BJ (cell line): ENCODE measurements at regions not wholly inside any gene's neighbourhood (a gene's known extent, or its start where the extent isn't known, plus 50 kb on each side); places are given as distances from the start of the nearest gene placed in this dataset.

Source experiments
- CTCF ChIA-PET: fragments of 350-600 bp; formaldehyde crosslinking; extraction: SDS; loops from one replicate; lab custom pipeline; 2021; ENCODE audit warnings: antibody characterized with exemption, inconsistent platforms; lab: Yijun Ruan, JAX
- POLR2A ChIA-PET: fragments of 300-600 bp; sonication (Branson Sonifier 250); formaldehyde crosslinking; extraction: SDS; loops from one replicate; lab custom pipeline; 2021; ENCODE audit warnings: antibody characterized with exemption; lab: Charles Lee
- DNase-seq: peaks from one replicate; pipeline ENCODE4 v3.0.0-alpha.2; 2011; ENCODE audit warnings: low read depth
- H3K27me3 ChIP-seq: 2 replicates; pipeline ENCODE4 v1.6.0; 2011; ENCODE audit warnings: low read length; ENCODE audit not compliant: control insufficient read depth, insufficient read depth
- H3K36me3 ChIP-seq: 2 replicates; pipeline ENCODE4 v1.5.1; 2011; ENCODE audit warnings: low read length; ENCODE audit not compliant: control insufficient read depth, insufficient read depth
- H3K4me3 ChIP-seq: 2 replicates; pipeline ENCODE4 v1.5.1; 2011; ENCODE audit warnings: low read depth, mild to moderate bottlenecking, control low read depth, low read length
- CTCF ChIP-seq: IDR thresholded peaks from 2 replicates; pipeline ENCODE4 v1.5.1; 2011; ENCODE audit warnings: low read depth, mild to moderate bottlenecking, control low read depth, inconsistent platforms, low read length, moderate library complexity; ENCODE audit not compliant: insufficient read depth

DNA sequence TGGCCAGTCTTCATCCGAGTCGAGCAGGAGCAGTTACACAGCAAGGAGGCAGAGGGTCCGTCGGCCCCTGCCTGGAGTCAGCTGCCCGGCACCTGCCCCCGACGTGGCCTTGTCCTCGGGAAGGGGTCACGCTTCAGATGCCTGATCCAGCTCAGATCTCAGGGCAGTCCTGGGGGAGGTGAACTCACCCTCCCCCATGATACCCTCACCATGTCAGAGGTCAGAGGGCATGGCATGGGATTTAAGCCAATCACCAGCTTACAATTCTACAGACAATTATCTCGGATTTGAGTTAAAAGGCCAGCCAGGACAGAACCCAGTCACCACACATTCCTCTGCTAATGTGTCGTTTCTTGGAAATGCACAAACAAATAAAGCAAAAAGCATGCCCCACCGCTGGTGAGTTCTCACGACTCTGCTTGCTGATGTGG lies 211.3 kb downstream of the FOXL1 start:
- Histone ChIP-seq H3K27me3 (peaks cover 12% of the 10 kb centered on the region), H3K4me3 (no peak overlapping the region), H3K36me3 (no peaks in the 10 kb centered on the region)
- ChIA-PET CTCF (interaction anchor here (1.1 to 1.9 kb wide), 2 partner anchors 10 to 13 kb away, joined by 3 to 5 read pairs; no protein-coding TSS in a partner anchor), POLR2A (no interaction called here)
- DNase-seq = no peak
- no peak for TF ChIP-seq CTCF

GRCh38 chr16:86791287-86792035 lies 213.1 kb downstream of the FOXL1 start:
- TF ChIP-seq CTCF = no peak
- Histone ChIP-seq H3K27me3 (peaks cover 12% of the 10 kb centered on the region), H3K4me3 (no peak overlapping the region), H3K36me3 (no peaks in the 10 kb centered on the region)
- POLR2A ChIA-PET = interaction anchor here (0.6 kb wide), 1 partner anchor 18 kb away, joined by 5 read pairs; no protein-coding TSS in a partner anchor
- CTCF ChIA-PET = interaction anchor here (1.9 kb wide), 1 partner anchor 12 kb away, joined by 5 read pairs; no protein-coding TSS in a partner anchor
- DNase-seq = no peak

DNA sequence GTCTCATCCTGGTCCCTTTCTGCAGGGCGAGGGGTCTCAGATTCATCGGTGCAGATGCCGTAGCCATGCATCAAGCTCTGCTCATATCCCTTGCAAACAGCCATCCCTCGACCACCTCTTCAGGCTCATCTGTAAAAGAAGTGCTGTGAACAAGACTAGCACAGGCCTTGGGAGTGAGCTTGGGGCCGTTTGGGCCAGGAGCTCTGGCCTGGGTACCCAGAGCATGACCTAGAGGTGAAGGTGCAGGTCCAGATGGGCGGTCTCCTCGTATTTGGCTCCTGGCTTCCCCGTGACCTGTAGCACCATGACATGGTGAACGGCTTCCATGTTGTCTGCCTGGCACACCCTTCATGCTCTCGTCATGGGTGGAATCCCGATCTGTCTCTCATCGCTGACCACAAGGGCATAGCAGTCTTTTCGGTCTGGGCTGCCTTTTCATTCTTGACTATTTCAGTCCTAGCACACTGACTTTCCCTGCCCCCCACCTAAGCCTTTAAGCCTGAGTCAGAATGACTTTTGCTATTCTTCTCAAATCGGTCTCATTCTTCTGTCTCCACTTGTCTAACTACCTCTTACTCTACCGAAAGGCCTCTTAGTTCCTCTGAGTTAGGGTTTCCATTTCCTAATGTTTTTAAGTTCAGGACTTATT lies 216.0 kb downstream of the FOXL1 start:
- Histone ChIP-seq H3K36me3 (no peaks in the 10 kb centered on the region), H3K4me3 (no peak overlapping the region), H3K27me3 (peaks cover 12% of the 10 kb centered on the region)
- no peak for DNase-seq
- ChIA-PET CTCF (no interaction called here), POLR2A (no interaction called here)
- no peak for TF ChIP-seq CTCF

- DNase-seq = no peak
- ChIA-PET POLR2A (no interaction called here), CTCF (no interaction called here)
- Histone ChIP-seq H3K27me3 (peaks cover 18% of the 10 kb centered on the region), H3K4me3 (no peak overlapping the region), H3K36me3 (no peaks in the 10 kb centered on the region)
- no peak for TF ChIP-seq CTCF
These were observed 219.4 kb downstream of the FOXL1 start for GRCh38 chr16:86797700-86798099.

DNA sequence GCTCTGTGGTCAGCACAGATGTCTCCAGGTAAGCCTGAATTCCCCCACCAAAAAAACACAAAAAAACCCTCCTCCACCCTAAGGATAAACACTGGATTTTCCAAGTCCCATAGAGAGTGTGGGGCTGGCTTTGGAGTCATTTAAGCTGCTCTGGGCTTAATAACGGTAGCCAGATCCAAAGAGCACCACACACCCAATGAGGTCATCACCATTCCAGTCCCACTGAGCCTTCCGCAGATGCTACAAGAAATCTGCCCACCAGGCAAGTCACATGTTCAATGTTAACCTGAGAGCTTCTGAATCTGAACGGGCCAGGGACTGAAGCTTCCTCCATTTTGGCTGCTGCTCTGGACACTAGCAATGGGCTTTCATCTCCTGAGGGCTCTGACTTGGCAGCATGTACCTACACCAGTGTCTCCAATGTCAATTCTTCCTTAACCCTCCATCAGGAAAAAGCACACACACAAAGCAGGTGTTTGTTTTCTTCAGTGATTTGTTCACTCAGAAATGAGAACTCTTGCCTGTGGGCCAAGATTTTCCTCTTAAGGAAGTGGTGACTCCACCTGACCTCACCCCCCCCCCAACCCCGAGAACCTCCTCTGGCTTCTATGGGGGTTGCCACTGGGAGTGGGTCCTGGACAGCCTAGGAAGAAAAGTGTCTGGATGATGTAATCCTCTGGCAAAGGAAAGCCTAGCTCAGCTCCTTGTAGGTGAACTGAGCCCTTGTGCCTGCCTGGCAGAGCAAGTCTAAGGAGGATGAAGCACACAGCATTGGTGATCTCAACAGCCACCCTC lies 220.1 kb downstream of the FOXL1 start:
- no peak for DNase-seq
- POLR2A ChIA-PET = no interaction called here
- TF ChIP-seq CTCF = no peak
- CTCF ChIA-PET = no interaction called here
- Histone ChIP-seq H3K36me3 (no peaks in the 10 kb centered on the region), H3K27me3 (peaks cover 18% of the 10 kb centered on the region), H3K4me3 (no peak overlapping the region)
